ENCODE measurements at regions not wholly inside any gene's neighbourhood (a gene's known extent, or its start where the extent isn't known, plus 50 kb on each side); places are given as distances from the start of the nearest gene placed in this dataset.
A peak's percentile ranks its signal among the peaks of the same experiment; 100 is the strongest.
"Not testable (repeated sequence)": the region's sequence is repeated elsewhere in the genome, so short reads cannot be mapped to it uniquely, and the experiment has no call there.

DNA sequence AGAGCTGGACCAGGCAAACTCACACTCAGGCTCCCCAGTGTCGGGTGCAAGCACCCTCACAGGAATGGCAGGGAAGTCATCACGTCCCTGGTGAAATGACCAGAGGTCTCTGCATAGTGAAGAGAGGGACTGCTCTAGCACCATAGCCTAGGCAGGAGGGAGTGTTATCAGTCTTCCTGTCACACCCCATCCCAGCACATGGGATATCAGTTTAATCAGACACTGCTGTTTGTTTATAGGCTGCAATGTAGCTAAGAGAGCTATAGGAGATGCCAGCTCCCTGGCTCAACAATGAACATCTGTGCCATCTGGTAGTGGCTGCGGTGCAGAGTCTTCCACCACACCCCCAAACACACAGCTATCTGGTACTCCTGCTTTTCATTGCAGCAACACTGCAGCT is 776.6 kb downstream of the ZNF385D start:
- H3K9me3 Mint-ChIP-seq: peaks cover 8 to 35% (median 20%) of the 10 kb centered on the region in 7 donors
- TF ChIP-seq, protein P1, sequence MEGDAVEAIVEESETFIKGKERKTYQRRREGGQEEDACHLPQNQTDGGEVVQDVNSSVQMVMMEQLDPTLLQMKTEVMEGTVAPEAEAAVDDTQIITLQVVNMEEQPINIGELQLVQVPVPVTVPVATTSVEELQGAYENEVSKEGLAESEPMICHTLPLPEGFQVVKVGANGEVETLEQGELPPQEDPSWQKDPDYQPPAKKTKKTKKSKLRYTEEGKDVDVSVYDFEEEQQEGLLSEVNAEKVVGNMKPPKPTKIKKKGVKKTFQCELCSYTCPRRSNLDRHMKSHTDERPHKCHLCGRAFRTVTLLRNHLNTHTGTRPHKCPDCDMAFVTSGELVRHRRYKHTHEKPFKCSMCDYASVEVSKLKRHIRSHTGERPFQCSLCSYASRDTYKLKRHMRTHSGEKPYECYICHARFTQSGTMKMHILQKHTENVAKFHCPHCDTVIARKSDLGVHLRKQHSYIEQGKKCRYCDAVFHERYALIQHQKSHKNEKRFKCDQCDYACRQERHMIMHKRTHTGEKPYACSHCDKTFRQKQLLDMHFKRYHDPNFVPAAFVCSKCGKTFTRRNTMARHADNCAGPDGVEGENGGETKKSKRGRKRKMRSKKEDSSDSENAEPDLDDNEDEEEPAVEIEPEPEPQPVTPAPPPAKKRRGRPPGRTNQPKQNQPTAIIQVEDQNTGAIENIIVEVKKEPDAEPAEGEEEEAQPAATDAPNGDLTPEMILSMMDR (IDR thresholded peaks at IDR 0.05): no peak
- H3K4me3 Mint-ChIP-seq: no peak overlapping the region
- Histone ChIP-seq H3K4me2 (replicated peaks; ENCODE audit: extremely low read depth, low read length, poor library complexity, severe bottlenecking) (no peak overlapping the region), H4K20me1 (ENCODE audit: insufficient read depth, low read length) (no peaks in the 10 kb centered on the region), H3K4me1 (ENCODE audit: control insufficient read depth in 1 of 2, insufficient read depth in 2 of 2, low read length in 2 of 2) (no peaks in the 10 kb centered on the region), H3K9ac (ENCODE audit: insufficient read depth, low read length, poor library complexity, severe bottlenecking) (no peak overlapping the region), H3K27me3 (ENCODE audit: control insufficient read depth in 2 of 2, insufficient read depth in 2 of 2, low read length in 2 of 2) (no peaks in the 10 kb centered on the region), H2AFZ (ENCODE audit: insufficient read depth, low read depth, low read length, poor library complexity, severe bottlenecking) (no peak overlapping the region), H3K9me3 (replicated peaks in 1 of 2; ENCODE audit: control insufficient read depth in 1 of 2, insufficient read depth in 1 of 2, low read length in 2 of 2) (peaks cover 9 to 37% of the 10 kb centered on the region in 2 donors), H3K79me2 (ENCODE audit: insufficient read depth, low read length) (no peaks in the 10 kb centered on the region), H3K27ac (ENCODE audit: low read depth in 1 of 2, low read length in 2 of 2) (no peak overlapping the region), H3K36me3 (replicated peaks in 1 of 2; ENCODE audit: control insufficient read depth in 1 of 2, insufficient read depth in 2 of 2, low read length in 2 of 2) (no peaks in the 10 kb centered on the region), H3K4me3 (replicated peaks in 1 of 3; ENCODE audit: low read depth in 2 of 3, low read length in 3 of 3) (no peak overlapping the region)
- no peaks in the 10 kb centered on the region for H3K4me1 Mint-ChIP-seq
- H3K27me3 Mint-ChIP-seq (ENCODE audit: low read depth in 3 of 3): peaks cover 0 to 3% (median 0%) of the 10 kb centered on the region in 3 donors
- DNase-seq: no peak
- H3K36me3 Mint-ChIP-seq: no peaks in the 10 kb centered on the region
- H3K27ac Mint-ChIP-seq: peak overlapping the region in 1 of 7 donors; percentile 54
- intact Hi-C loops (cut with micrococcal nuclease): no loop called here
- 82% methylated on average over 2 of the region's 3 CpGs for WGBS (ENCODE audit: insufficient coverage)

DNA sequence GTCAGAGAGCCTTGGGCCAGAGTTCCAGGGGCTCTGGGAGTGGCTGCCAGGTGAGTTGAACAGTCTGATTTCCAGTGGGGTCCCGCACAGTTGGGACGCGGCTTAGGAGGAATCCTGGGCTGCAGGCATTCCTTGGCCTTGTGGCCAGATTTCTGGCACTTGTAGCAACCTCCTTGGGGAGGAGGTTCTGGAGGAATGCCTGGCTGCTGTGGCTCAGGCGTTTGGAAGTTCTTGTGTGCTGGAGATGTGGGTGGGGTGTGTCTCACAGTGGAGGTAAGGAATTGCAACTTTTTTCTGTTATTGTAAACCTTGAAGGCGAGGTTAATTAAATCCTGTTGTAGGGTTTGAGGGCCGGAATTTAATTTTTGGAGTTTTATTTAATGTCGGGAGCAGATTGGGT is 780.2 kb downstream of the ZNF385D start:
- H3K4me3 ChIP-seq (replicated peaks in 1 of 3; ENCODE audit: low read depth in 2 of 3, low read length in 3 of 3): not testable (repeated sequence)

DNA sequence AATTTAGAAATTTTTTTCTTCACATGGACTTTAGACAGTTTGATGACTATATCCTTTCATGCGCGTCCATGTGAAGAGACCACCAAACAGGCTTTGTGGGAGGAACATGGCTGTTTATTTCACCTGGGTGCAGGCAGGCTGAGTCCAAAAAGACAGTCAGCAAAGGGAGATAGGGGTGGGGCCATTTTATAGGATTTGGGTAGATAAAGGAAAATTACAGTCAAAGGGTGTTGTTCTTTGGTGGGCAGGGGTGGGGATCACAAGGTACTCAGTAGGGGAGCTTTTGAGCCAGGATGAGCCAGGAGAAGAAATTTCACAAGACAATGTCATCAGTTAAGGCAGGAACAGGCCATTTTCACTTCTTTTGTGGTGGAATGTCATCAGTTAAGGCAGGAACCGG is 781.5 kb upstream of the SGO1 start:
- peaks cover 10 to 28% (median 22%) of the 10 kb centered on the region in 7 donors for H3K9me3 Mint-ChIP-seq
- H3K36me3 ChIP-seq (replicated peaks in 1 of 2; ENCODE audit: control insufficient read depth in 1 of 2, insufficient read depth in 2 of 2, low read length in 2 of 2); H3K27ac Mint-ChIP-seq; H3K4me2 ChIP-seq (replicated peaks; ENCODE audit: extremely low read depth, low read length, poor library complexity, severe bottlenecking); H3K4me1 ChIP-seq (ENCODE audit: control insufficient read depth in 1 of 2, insufficient read depth in 2 of 2, low read length in 2 of 2); H3K4me1 Mint-ChIP-seq; H3K9ac ChIP-seq (ENCODE audit: insufficient read depth, low read length, poor library complexity, severe bottlenecking); H3K4me3 Mint-ChIP-seq; H3K79me2 ChIP-seq (ENCODE audit: insufficient read depth, low read length); intact Hi-C loops (cut with micrococcal nuclease); H3K27ac ChIP-seq (ENCODE audit: low read depth in 1 of 2, low read length in 2 of 2); H3K27me3 ChIP-seq (ENCODE audit: control insufficient read depth in 2 of 2, insufficient read depth in 2 of 2, low read length in 2 of 2); H3K36me3 Mint-ChIP-seq; DNase-seq; H2AFZ ChIP-seq (ENCODE audit: insufficient read depth, low read depth, low read length, poor library complexity, severe bottlenecking); H3K4me3 ChIP-seq (replicated peaks in 1 of 3; ENCODE audit: low read depth in 2 of 3, low read length in 3 of 3); H4K20me1 ChIP-seq (ENCODE audit: insufficient read depth, low read length); H3K27me3 Mint-ChIP-seq (ENCODE audit: low read depth in 3 of 3): not testable (repeated sequence)
- WGBS (ENCODE audit: insufficient coverage): 100% methylated on average over 2 of the region's 3 CpGs
- peaks cover 0 to 25% of the 10 kb centered on the region in 2 donors for H3K9me3 ChIP-seq (replicated peaks in 1 of 2; ENCODE audit: control insufficient read depth in 1 of 2, insufficient read depth in 1 of 2, low read length in 2 of 2)

More for the DNA sequence above, 780.2 kb downstream of the ZNF385D start:
- WGBS (ENCODE audit: insufficient coverage): 100% methylated on average over 4 of the region's 7 CpGs
- H3K27ac Mint-ChIP-seq; H2AFZ ChIP-seq (ENCODE audit: insufficient read depth, low read depth, low read length, poor library complexity, severe bottlenecking); H3K27me3 Mint-ChIP-seq (ENCODE audit: low read depth in 3 of 3); H3K27ac ChIP-seq (ENCODE audit: low read depth in 1 of 2, low read length in 2 of 2); H3K36me3 Mint-ChIP-seq; H3K4me3 Mint-ChIP-seq; H3K4me1 ChIP-seq (ENCODE audit: control insufficient read depth in 1 of 2, insufficient read depth in 2 of 2, low read length in 2 of 2); H3K4me1 Mint-ChIP-seq; intact Hi-C loops (cut with micrococcal nuclease); DNase-seq; H3K4me2 ChIP-seq (replicated peaks; ENCODE audit: extremely low read depth, low read length, poor library complexity, severe bottlenecking); H3K79me2 ChIP-seq (ENCODE audit: insufficient read depth, low read length); H3K9ac ChIP-seq (ENCODE audit: insufficient read depth, low read length, poor library complexity, severe bottlenecking); H3K36me3 ChIP-seq (replicated peaks in 1 of 2; ENCODE audit: control insufficient read depth in 1 of 2, insufficient read depth in 2 of 2, low read length in 2 of 2); H3K27me3 ChIP-seq (ENCODE audit: control insufficient read depth in 2 of 2, insufficient read depth in 2 of 2, low read length in 2 of 2); H4K20me1 ChIP-seq (ENCODE audit: insufficient read depth, low read length): not testable (repeated sequence)
- peaks cover 13 to 36% (median 28%) of the 10 kb centered on the region in 7 donors for H3K9me3 Mint-ChIP-seq
- peaks cover 9 to 41% of the 10 kb centered on the region in 2 donors for H3K9me3 ChIP-seq (replicated peaks in 1 of 2; ENCODE audit: control insufficient read depth in 1 of 2, insufficient read depth in 1 of 2, low read length in 2 of 2)

All from CD14-positive monocyte (primary cell).